SH-SY5Y (cell line): ENCODE measurements at regions not wholly inside any gene's neighbourhood (a gene's known extent, or its start where the extent isn't known, plus 50 kb on each side); places are given as distances from the start of the nearest gene placed in this dataset.

ENCODE experiments used
- GATA2 ChIP-seq: IDR thresholded peaks from 2 replicates; pipeline ENCODE4 v1.6.1; 2011; ENCODE audit warnings: mild to moderate bottlenecking, low read depth, low read length
- GATA3 ChIP-seq: IDR thresholded peaks from 2 replicates; pipeline ENCODE4 v1.6.1; 2011; ENCODE audit warnings: low read depth, mild to moderate bottlenecking, low read length, moderate library complexity

GRCh38 chr3:75138345-75138744 lies 523.9 kb upstream of the CNTN3 start:
- no peak for TF ChIP-seq GATA2
- TF ChIP-seq GATA3 = no peak
